Skin epidermis (tissue), 12 donors: ENCODE measurements at regions not wholly inside any gene's neighbourhood (a gene's known extent, or its start where the extent isn't known, plus 50 kb on each side); places are given as distances from the start of the nearest gene placed in this dataset.

Experiments used
- H3K27ac ChIP-seq, 21 experiments: fragments of 200-600 bp; sonication (generic) in 11 of 21; one replicate each; pipeline ENCODE4 v1.5.0; 2020; ENCODE audit warnings: mild to moderate bottlenecking in 3 of 21, inconsistent platforms in 2 of 21, moderate library complexity in 2 of 21
- H3K4me3 ChIP-seq, 7 experiments: fragments of 200-600 bp; sonication (generic) in 2 of 7; one replicate each; pipeline ENCODE4 v1.5.0; 2020; ENCODE audit warnings: inconsistent platforms in 2 of 7, mild to moderate bottlenecking in 2 of 7, moderate library complexity in 1 of 7

GRCh38 chr15:58235961-58236360, 97.8 kb downstream of the AQP9 start:
- Histone ChIP-seq H3K4me3 (no peak overlapping the region), H3K27ac (no peak overlapping the region)

GRCh38 chr15:58240191-58240932, 102.2 kb downstream of the AQP9 start:
- Histone ChIP-seq H3K4me3 (no peak overlapping the region), H3K27ac (no peak overlapping the region)

GRCh38 chr15:58241872-58242271, 103.7 kb downstream of the AQP9 start:
- H3K4me3 ChIP-seq: no peak overlapping the region
- H3K27ac ChIP-seq: no peak overlapping the region

GRCh38 chr15:58243070-58243469, 104.9 kb downstream of the AQP9 start:
- H3K27ac ChIP-seq: no peak overlapping the region

GRCh38 chr15:58244536-58244935, 106.4 kb downstream of the AQP9 start:
- no peak overlapping the region for H3K27ac ChIP-seq
- no peak overlapping the region for H3K4me3 ChIP-seq

More at GRCh38 chr15:58243070-58243469, 104.9 kb downstream of the AQP9 start:
- no peak overlapping the region for H3K4me3 ChIP-seq

GRCh38 chr15:58246041-58246440, 107.9 kb downstream of the AQP9 start:
- H3K27ac ChIP-seq: no peak overlapping the region
- no peak overlapping the region for H3K4me3 ChIP-seq

GRCh38 chr15:58247855-58248842, 110.0 kb downstream of the AQP9 start:
- Histone ChIP-seq H3K4me3 (no peak overlapping the region), H3K27ac (peak overlapping the region in 1 of 21 experiments; percentile 5)

- no peak overlapping the region for H3K27ac ChIP-seq
- no peak overlapping the region for H3K4me3 ChIP-seq
Measured at GRCh38 chr15:58249646-58250312, 111.6 kb downstream of the AQP9 start.

- Histone ChIP-seq H3K27ac (no peak overlapping the region), H3K4me3 (no peak overlapping the region)
Measured at GRCh38 chr15:58252586-58253323, 114.6 kb downstream of the AQP9 start.

- Histone ChIP-seq H3K27ac (peak overlapping the region in 1 of 21 experiments; percentile 35), H3K4me3 (no peak overlapping the region)
Measured at GRCh38 chr15:58257776-58258325, 119.7 kb downstream of the AQP9 start.

- H3K27ac ChIP-seq: peak overlapping the region in 6 of 21 experiments; percentile 8 to 45 (median 21)
- no peak overlapping the region for H3K4me3 ChIP-seq
Measured at GRCh38 chr15:58258501-58259292, 120.5 kb downstream of the AQP9 start.

- Histone ChIP-seq H3K27ac (peak overlapping the region in 12 of 21 experiments; percentile 8 to 55 (median 36)), H3K4me3 (no peak overlapping the region)
Measured at GRCh38 chr15:58260205-58260724, 122.1 kb downstream of the AQP9 start.

- Histone ChIP-seq H3K4me3 (no peak overlapping the region), H3K27ac (peak overlapping the region in 11 of 21 experiments; percentile 8 to 55 (median 37))
Measured at GRCh38 chr15:58260725-58261267, 122.6 kb downstream of the AQP9 start.

- H3K27ac ChIP-seq: peak overlapping the region in 4 of 21 experiments; percentile 8 to 50 (median 44)
- H3K4me3 ChIP-seq: no peak overlapping the region
Measured at GRCh38 chr15:58261368-58261767, 123.2 kb downstream of the AQP9 start.

GRCh38 chr15:58264053-58264971, 126.1 kb downstream of the AQP9 start:
- Histone ChIP-seq H3K27ac (peak overlapping the region in 1 of 21 experiments; percentile 14), H3K4me3 (no peak overlapping the region)

GRCh38 chr15:58267051-58267450, 128.9 kb downstream of the AQP9 start:
- Histone ChIP-seq H3K27ac (peak overlapping the region in 3 of 21 experiments; percentile 24 to 64 (median 38)), H3K4me3 (no peak overlapping the region)
